Spinal cord (tissue), 9 donors: ENCODE measurements at regions not wholly inside any gene's neighbourhood (a gene's known extent, or its start where the extent isn't known, plus 50 kb on each side); places are given as distances from the start of the nearest gene placed in this dataset.
A peak's percentile ranks its signal among the peaks of the same experiment; 100 is the strongest.

Experiments
- DNase-seq, 6 donors: peaks; one replicate each; pipeline versions ENCODE4 v3.0.0 to v3.0.0-alpha.2; 2013 to 2015; ENCODE audit warnings: low spot score in 6 of 6, low read depth in 4 of 6
- H3K27ac ChIP-seq: one replicate; pipeline ENCODE4 v1.5.1; 2013; ENCODE audit warnings: low read depth, low read length, control low read depth
- H3K27me3 ChIP-seq: one replicate; pipeline ENCODE4 v1.6.1; 2013; ENCODE audit warnings: low read length; ENCODE audit not compliant: control insufficient read depth, insufficient read depth
- H3K36me3 ChIP-seq: one replicate; pipeline ENCODE4 v1.6.1; 2013; ENCODE audit warnings: low read length; ENCODE audit not compliant: control insufficient read depth, insufficient read depth
- H3K4me1 ChIP-seq: one replicate; pipeline ENCODE4 v1.6.1; 2013; ENCODE audit warnings: low read length; ENCODE audit not compliant: control insufficient read depth, insufficient read depth
- H3K4me3 ChIP-seq: one replicate; pipeline ENCODE4 v1.5.1; 2013; ENCODE audit warnings: low read depth, low read length, control low read depth
- H3K9me3 ChIP-seq: one replicate; pipeline ENCODE4 v1.6.1; 2013; ENCODE audit warnings: low read length; ENCODE audit not compliant: control insufficient read depth, insufficient read depth
- WGBS: methylation state at CpG from one replicate; pipeline ENCODE4 v1.1.5; 2013; ENCODE audit warnings: missing lambda C conversion rate; ENCODE audit not compliant: insufficient coverage; 5-methylcytosine and 5-hydroxymethylcytosine counted together
- donor health status: healthy.

GRCh38 chr4:165628572-165628971, 244.5 kb upstream of the TLL1 start:
- Histone ChIP-seq H3K27me3 (no peaks in the 10 kb centered on the region), H3K36me3 (no peaks in the 10 kb centered on the region), H3K9me3 (no peaks in the 10 kb centered on the region), H3K4me1 (no peaks in the 10 kb centered on the region), H3K27ac (no peak overlapping the region), H3K4me3 (no peak overlapping the region)
- whole genome bisulfite sequencing, result 100% methylated on average over 2 of the region's 3 CpGs
- no peak for DNase-seq

GRCh38 chr4:165630671-165631070, 242.4 kb upstream of the TLL1 start:
- Histone ChIP-seq H3K36me3 (no peaks in the 10 kb centered on the region), H3K9me3 (no peaks in the 10 kb centered on the region), H3K27ac (no peak overlapping the region), H3K4me1 (no peaks in the 10 kb centered on the region), H3K4me3 (no peak overlapping the region), H3K27me3 (no peaks in the 10 kb centered on the region)
- no peak for DNase-seq

GRCh38 chr4:165631208-165631894, 241.7 kb upstream of the TLL1 start:
- no peaks in the 10 kb centered on the region for H3K4me1 ChIP-seq
- no peaks in the 10 kb centered on the region for H3K36me3 ChIP-seq
- H3K27me3 ChIP-seq, result no peaks in the 10 kb centered on the region
- H3K27ac ChIP-seq, result no peak overlapping the region
- 100% methylated on average over 1 of the region's 3 CpGs for WGBS
- no peaks in the 10 kb centered on the region for H3K9me3 ChIP-seq
- no peak overlapping the region for H3K4me3 ChIP-seq
- no peak for DNase-seq

GRCh38 chr4:165631912-165632311, 241.1 kb upstream of the TLL1 start:
- peak in 2 of 6 donors; percentile 52 to 69 for DNase-seq
- no peak overlapping the region for H3K27ac ChIP-seq

GRCh38 chr4:165634766-165635165, 238.3 kb upstream of the TLL1 start:
- H3K9me3 ChIP-seq, result no peaks in the 10 kb centered on the region
- no peak overlapping the region for H3K4me3 ChIP-seq
- no peaks in the 10 kb centered on the region for H3K4me1 ChIP-seq
- DNase-seq, result no peak
- H3K27ac ChIP-seq, result no peak overlapping the region
- H3K36me3 ChIP-seq, result no peaks in the 10 kb centered on the region
- no peaks in the 10 kb centered on the region for H3K27me3 ChIP-seq

More at GRCh38 chr4:165631912-165632311, 241.1 kb upstream of the TLL1 start:
- no peaks in the 10 kb centered on the region for H3K27me3 ChIP-seq
- no peaks in the 10 kb centered on the region for H3K4me1 ChIP-seq
- no CpG with 5 or more reads among the region's 3 CpGs for WGBS
- H3K4me3 ChIP-seq, result no peak overlapping the region
- no peaks in the 10 kb centered on the region for H3K9me3 ChIP-seq
- no peaks in the 10 kb centered on the region for H3K36me3 ChIP-seq

- Histone ChIP-seq H3K9me3 (no peaks in the 10 kb centered on the region), H3K36me3 (no peaks in the 10 kb centered on the region), H3K27me3 (no peaks in the 10 kb centered on the region), H3K4me3 (no peak overlapping the region), H3K4me1 (no peaks in the 10 kb centered on the region), H3K27ac (no peak overlapping the region)
- no CpG with 5 or more reads among the region's 1 CpG for WGBS
- DNase-seq, result no peak
Observed at GRCh38 chr4:165635381-165635780, 237.7 kb upstream of the TLL1 start.

- H3K4me1 ChIP-seq, result no peaks in the 10 kb centered on the region
- H3K9me3 ChIP-seq, result no peaks in the 10 kb centered on the region
- H3K4me3 ChIP-seq, result no peak overlapping the region
- H3K27me3 ChIP-seq, result no peaks in the 10 kb centered on the region
- no peak overlapping the region for H3K27ac ChIP-seq
- WGBS, result no CpG with 5 or more reads among the region's 2 CpGs
- DNase-seq, result no peak
- H3K36me3 ChIP-seq, result no peaks in the 10 kb centered on the region
Observed at GRCh38 chr4:165635951-165636350, 237.1 kb upstream of the TLL1 start.

- peak in 1 of 6 donors; percentile 5 for DNase-seq
- H3K4me3 ChIP-seq, result no peak overlapping the region
- WGBS, result no CpG with 5 or more reads among the region's 1 CpG
- H3K27ac ChIP-seq, result no peak overlapping the region
- H3K27me3 ChIP-seq, result no peaks in the 10 kb centered on the region
- no peaks in the 10 kb centered on the region for H3K36me3 ChIP-seq
- H3K9me3 ChIP-seq, result no peaks in the 10 kb centered on the region
- no peaks in the 10 kb centered on the region for H3K4me1 ChIP-seq
Observed at GRCh38 chr4:165651901-165652300, 221.1 kb upstream of the TLL1 start.

- Histone ChIP-seq H3K9me3 (no peaks in the 10 kb centered on the region), H3K27me3 (no peaks in the 10 kb centered on the region), H3K27ac (no peak overlapping the region), H3K36me3 (no peaks in the 10 kb centered on the region), H3K4me1 (no peaks in the 10 kb centered on the region), H3K4me3 (no peak overlapping the region)
- DNase-seq, result no peak
- 75% methylated on average over 1 of the region's 2 CpGs for WGBS
Observed at GRCh38 chr4:165654556-165654955, 218.5 kb upstream of the TLL1 start.

GRCh38 chr4:165656399-165656798, 216.6 kb upstream of the TLL1 start:
- H3K4me3 ChIP-seq, result no peak overlapping the region
- H3K36me3 ChIP-seq, result no peaks in the 10 kb centered on the region
- no peaks in the 10 kb centered on the region for H3K4me1 ChIP-seq
- no CpG with 5 or more reads among the region's 1 CpG for WGBS
- H3K27ac ChIP-seq, result no peak overlapping the region
- H3K9me3 ChIP-seq, result no peaks in the 10 kb centered on the region
- H3K27me3 ChIP-seq, result no peaks in the 10 kb centered on the region
- no peak for DNase-seq
